OCI-LY7 (cell line): ENCODE measurements at regions not wholly inside any gene's neighbourhood (a gene's known extent, or its start where the extent isn't known, plus 50 kb on each side); places are given as distances from the start of the nearest gene placed in this dataset.

Source experiments
- BruUV-seq: library from RNA; stranded (reverse); fragments of 400-500 nt; replicated peaks from 2 replicates; lab custom pipeline; 2021; lab: Mats Ljungman, UMichigan
- CTCF ChIA-PET: fragments of 300-600 bp; sonication (Branson Sonifier 250); formaldehyde crosslinking; loops from one replicate; lab custom pipeline; 2022; ENCODE audit warnings: antibody characterized with exemption; ENCODE audit not compliant: unreplicated experiment; lab: Charles Lee
- POLR2A ChIA-PET: fragments of 300-600 bp; sonication (Branson Sonifier 250); formaldehyde crosslinking; loops from one replicate; lab custom pipeline; 2022; ENCODE audit warnings: antibody characterized with exemption; lab: Charles Lee
- DNase-seq: peaks from one replicate; pipeline ENCODE4 v3.0.0-alpha.2; 2015; ENCODE audit warnings: low spot score
- H2AFZ ChIP-seq: fragments of 200-600 bp; sonication (generic), shearing (Covaris generic); 2 replicates; pipeline ENCODE4 v1.6.1; 2014; ENCODE audit warnings: mild to moderate bottlenecking, antibody characterized with exemption, low read length, moderate library complexity
- H3K27ac ChIP-seq: fragments of 200-600 bp; sonication (generic); 2 replicates; pipeline ENCODE4 v1.5.1; 2014; ENCODE audit warnings: mixed run types, low read depth, mild to moderate bottlenecking, moderate library complexity, low read length, inconsistent platforms; ENCODE audit not compliant: poor library complexity, severe bottlenecking
- H3K36me3 ChIP-seq: fragments of 200-600 bp; sonication (generic); 2 replicates; pipeline ENCODE4 v1.6.1; 2014; ENCODE audit warnings: mild to moderate bottlenecking, antibody characterized with exemption, low read length, moderate library complexity, mixed read lengths; ENCODE audit not compliant: insufficient read depth
- H3K4me1 ChIP-seq: fragments of 200-600 bp; sonication (generic); 2 replicates; pipeline ENCODE4 v1.5.1; 2014; ENCODE audit warnings: mild to moderate bottlenecking, low read length; ENCODE audit not compliant: insufficient read depth, poor library complexity, severe bottlenecking
- H3K4me2 ChIP-seq: fragments of 200-600 bp; sonication (generic); 2 replicates; pipeline ENCODE4 v1.6.1; 2014; ENCODE audit warnings: mild to moderate bottlenecking, low read length
- H3K4me3 ChIP-seq: fragments of 200-600 bp; sonication (generic); 2 replicates; pipeline ENCODE4 v1.5.1; 2014; ENCODE audit warnings: mild to moderate bottlenecking, low read depth, low read length; ENCODE audit not compliant: poor library complexity, severe bottlenecking
- H3K79me2 ChIP-seq: fragments of 200-600 bp; sonication (generic); 2 replicates; pipeline ENCODE4 v1.6.1; 2016; ENCODE audit warnings: low read depth, mild to moderate bottlenecking, low read length, moderate library complexity, mixed read lengths; ENCODE audit not compliant: insufficient read depth
- H3K9me2 ChIP-seq: fragments of 200-600 bp; sonication (generic); 2 replicates; pipeline ENCODE4 v1.6.1; 2016; ENCODE audit warnings: mild to moderate bottlenecking, low read length, mixed read lengths; ENCODE audit not compliant: insufficient read depth
- H3K9me3 ChIP-seq: fragments of 200-600 bp; sonication (generic); 2 replicates; pipeline ENCODE4 v1.6.1; 2014; ENCODE audit warnings: mild to moderate bottlenecking, mixed run types, low read length, mixed read lengths
- H4K20me1 ChIP-seq: fragments of 200-600 bp; sonication (generic); 2 replicates; pipeline ENCODE4 v1.6.1; 2014; ENCODE audit warnings: mild to moderate bottlenecking, antibody characterized with exemption, low read length, moderate library complexity, mixed read lengths; ENCODE audit not compliant: insufficient read depth
- CTCF ChIP-seq: fragments of 200-600 bp; sonication (generic); conservative IDR thresholded peaks from 2 replicates; pipeline ENCODE4 v1.5.1; 2014; ENCODE audit warnings: mild to moderate bottlenecking, antibody characterized with exemption, low read length, moderate library complexity, mixed read lengths
- EZH2phosphoT487 ChIP-seq: fragments of 200-600 bp; sonication (generic); IDR thresholded peaks from 2 replicates; pipeline ENCODE4 v1.6.1; 2018; ENCODE audit warnings: low read depth, borderline replicate concordance, mild to moderate bottlenecking, mixed run types, antibody characterized with exemption, low read length, moderate library complexity, mixed read lengths
- intact Hi-C: fragments of 100-400 bp; cut with micrococcal nuclease; formaldehyde crosslinking; loops from one replicate; pipeline ENCODE4 v1.10.0; 2022; ENCODE audit not compliant: unreplicated experiment

GRCh38 chr15:59948924-59949613 is 55.0 kb upstream of the FOXB1 start:
- CTCF ChIA-PET = no interaction called here

GRCh38 chr15:59946084-59946483 is 58.0 kb upstream of the FOXB1 start:
- H3K4me2 ChIP-seq = no peak overlapping the region
- intact Hi-C loops = no loop called here
- H3K9me2 ChIP-seq = no peaks in the 10 kb centered on the region
- no peak for TF ChIP-seq CTCF
- no peaks in the 10 kb centered on the region for H3K4me1 ChIP-seq
- no peak overlapping the region for H3K27ac ChIP-seq
- no peaks in the 10 kb centered on the region for H3K79me2 ChIP-seq
- no TSS peak for BruUV-seq
- CTCF ChIA-PET = no interaction called here
- no peak overlapping the region for H3K4me3 ChIP-seq
- DNase-seq = no peak
- POLR2A ChIA-PET = no interaction called here
- no peaks in the 10 kb centered on the region for H3K9me3 ChIP-seq
- no peaks in the 10 kb centered on the region for H3K36me3 ChIP-seq
- H2AFZ ChIP-seq = no peak overlapping the region
- no peaks in the 10 kb centered on the region for H4K20me1 ChIP-seq

More at GRCh38 chr15:59948924-59949613, 55.0 kb upstream of the FOXB1 start:
- DNase-seq = no peak
- no peaks in the 10 kb centered on the region for H4K20me1 ChIP-seq
- no peaks in the 10 kb centered on the region for H3K79me2 ChIP-seq
- H3K4me2 ChIP-seq = no peak overlapping the region
- BruUV-seq = no TSS peak
- POLR2A ChIA-PET = no interaction called here
- intact Hi-C loops = no loop called here
- no peaks in the 10 kb centered on the region for H3K4me1 ChIP-seq
- no peaks in the 10 kb centered on the region for H3K9me3 ChIP-seq
- no peak for TF ChIP-seq CTCF
- no peak for TF ChIP-seq EZH2phosphoT487
- no peak overlapping the region for H3K4me3 ChIP-seq
- H3K36me3 ChIP-seq = no peaks in the 10 kb centered on the region
- H2AFZ ChIP-seq = no peak overlapping the region
- H3K9me2 ChIP-seq = no peaks in the 10 kb centered on the region
- H3K27ac ChIP-seq = no peak overlapping the region

- no peak for TF ChIP-seq EZH2phosphoT487
- no peak for TF ChIP-seq CTCF
Observed at GRCh38 chr15:59945036-59945435, 59.1 kb upstream of the FOXB1 start.

More at GRCh38 chr15:59945036-59945435, 59.1 kb upstream of the FOXB1 start:
- Histone ChIP-seq H3K4me3 (no peak overlapping the region), H3K79me2 (no peaks in the 10 kb centered on the region), H4K20me1 (no peaks in the 10 kb centered on the region), H3K27ac (no peak overlapping the region), H3K4me1 (no peaks in the 10 kb centered on the region), H3K4me2 (no peak overlapping the region), H3K9me3 (no peaks in the 10 kb centered on the region), H2AFZ (no peak overlapping the region), H3K9me2 (no peaks in the 10 kb centered on the region), H3K36me3 (no peaks in the 10 kb centered on the region)
- POLR2A ChIA-PET = no interaction called here
- intact Hi-C loops = no loop called here
- DNase-seq = no peak
- BruUV-seq = no TSS peak
- CTCF ChIA-PET = no interaction called here
